ENCODE measurements at regions not wholly inside any gene's neighbourhood (a gene's known extent, or its start where the extent isn't known, plus 50 kb on each side); places are given as distances from the start of the nearest gene placed in this dataset.
"Not testable (repeated sequence)": the region's sequence is repeated elsewhere in the genome, so short reads cannot be mapped to it uniquely, and the experiment has no call there.

- DNase-seq (ENCODE audit: low read depth in 1 of 2, low spot score in 1 of 2), result no peak
- in situ Hi-C loops (cut with HindIII; ENCODE audit: low pct_unique_long_range_greater_than_20kb, low sequenced_read_pairs), result no loop called here
- TF ChIP-seq JUND (IDR thresholded peaks at IDR 0.05; ENCODE audit: low read depth), result no peak
Observed at GRCh38 chr15:29511663-29512062, 242.0 kb upstream of the NSMCE3 start.

DNA sequence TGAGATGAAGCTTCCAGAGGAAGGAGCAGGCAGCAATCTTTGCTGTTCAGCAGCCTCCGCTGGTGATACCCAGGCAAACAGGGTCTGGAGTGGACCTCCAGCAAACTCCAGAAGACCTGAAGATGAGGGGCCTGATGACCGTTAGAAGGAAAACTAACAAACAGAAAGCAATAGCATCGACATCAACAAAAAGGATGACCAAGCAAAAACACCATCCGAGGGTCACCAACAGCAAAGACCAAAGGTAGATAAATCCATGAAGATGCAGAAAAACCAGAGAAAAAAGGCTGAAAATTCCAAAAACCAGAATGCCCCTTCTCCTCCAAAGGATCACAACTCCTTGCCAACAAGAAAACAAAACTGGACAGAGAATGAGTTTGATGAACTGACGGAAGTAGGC lies 235.9 kb upstream of the NSMCE3 start:
- DNase-seq (ENCODE audit: low read depth in 1 of 2, low spot score in 1 of 2); in situ Hi-C loops (cut with HindIII; ENCODE audit: low pct_unique_long_range_greater_than_20kb, low sequenced_read_pairs): not testable (repeated sequence)

DNA sequence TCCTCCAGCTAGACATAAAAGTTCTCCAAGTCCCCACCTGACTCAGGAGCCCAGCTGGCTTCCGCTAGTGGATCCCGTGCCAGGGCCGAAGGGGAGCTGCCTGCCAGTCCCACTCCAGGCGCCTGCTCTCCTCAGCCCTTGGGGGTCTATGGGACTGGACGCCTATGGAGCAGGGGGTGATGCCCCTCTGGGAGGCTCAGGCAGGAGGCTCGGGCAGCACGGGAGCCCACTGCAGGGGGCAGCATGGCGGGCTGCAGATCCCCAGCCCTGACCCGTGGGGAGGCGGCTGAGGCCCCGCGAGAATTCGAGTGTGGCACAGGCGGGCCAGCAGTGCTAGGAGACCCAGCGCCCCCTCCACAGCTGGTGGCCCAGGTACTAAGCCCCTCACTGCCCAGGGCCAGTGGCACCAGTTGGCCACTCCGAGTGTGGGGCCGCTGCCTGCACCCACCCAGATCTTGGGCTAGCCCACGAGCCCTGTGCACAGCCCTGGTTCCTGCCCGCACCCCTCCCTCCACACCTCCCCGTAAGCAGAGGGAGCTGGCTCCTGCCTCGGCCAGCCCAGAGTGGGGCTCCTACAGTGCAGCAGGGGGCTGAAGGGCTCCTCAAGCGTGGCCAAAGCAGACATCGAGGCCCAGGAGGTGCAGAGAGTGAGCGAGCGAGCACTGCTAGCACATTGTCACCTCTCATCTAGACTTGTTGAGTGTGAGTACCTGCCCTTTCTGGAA lies 221.3 kb upstream of the NSMCE3 start:
- DNase-seq (ENCODE audit: low read depth in 1 of 2, low spot score in 1 of 2), result no peak
- no peak for TF ChIP-seq JUND (IDR thresholded peaks at IDR 0.05; ENCODE audit: low read depth)
- in situ Hi-C loops (cut with HindIII; ENCODE audit: low pct_unique_long_range_greater_than_20kb, low sequenced_read_pairs), result no loop called here

- in situ Hi-C loops (cut with HindIII; ENCODE audit: low pct_unique_long_range_greater_than_20kb, low sequenced_read_pairs), result no loop called here
- TF ChIP-seq JUND (IDR thresholded peaks at IDR 0.05; ENCODE audit: low read depth), result no peak
- DNase-seq (ENCODE audit: low read depth in 1 of 2, low spot score in 1 of 2), result no peak
Observed at GRCh38 chr15:29480949-29481348, 211.3 kb upstream of the NSMCE3 start.

- no peak for DNase-seq (ENCODE audit: low read depth in 1 of 2, low spot score in 1 of 2)
- no peak for TF ChIP-seq JUND (IDR thresholded peaks at IDR 0.05; ENCODE audit: low read depth)
- in situ Hi-C loops (cut with HindIII; ENCODE audit: low pct_unique_long_range_greater_than_20kb, low sequenced_read_pairs), result no loop called here
Observed at GRCh38 chr15:29480278-29480677, 210.7 kb upstream of the NSMCE3 start.

- in situ Hi-C loops (cut with HindIII; ENCODE audit: low pct_unique_long_range_greater_than_20kb, low sequenced_read_pairs), result no loop called here
- no peak for TF ChIP-seq JUND (IDR thresholded peaks at IDR 0.05; ENCODE audit: low read depth)
- no peak for DNase-seq (ENCODE audit: low read depth in 1 of 2, low spot score in 1 of 2)
Observed at GRCh38 chr15:29477256-29477655, 207.6 kb upstream of the NSMCE3 start.

DNA sequence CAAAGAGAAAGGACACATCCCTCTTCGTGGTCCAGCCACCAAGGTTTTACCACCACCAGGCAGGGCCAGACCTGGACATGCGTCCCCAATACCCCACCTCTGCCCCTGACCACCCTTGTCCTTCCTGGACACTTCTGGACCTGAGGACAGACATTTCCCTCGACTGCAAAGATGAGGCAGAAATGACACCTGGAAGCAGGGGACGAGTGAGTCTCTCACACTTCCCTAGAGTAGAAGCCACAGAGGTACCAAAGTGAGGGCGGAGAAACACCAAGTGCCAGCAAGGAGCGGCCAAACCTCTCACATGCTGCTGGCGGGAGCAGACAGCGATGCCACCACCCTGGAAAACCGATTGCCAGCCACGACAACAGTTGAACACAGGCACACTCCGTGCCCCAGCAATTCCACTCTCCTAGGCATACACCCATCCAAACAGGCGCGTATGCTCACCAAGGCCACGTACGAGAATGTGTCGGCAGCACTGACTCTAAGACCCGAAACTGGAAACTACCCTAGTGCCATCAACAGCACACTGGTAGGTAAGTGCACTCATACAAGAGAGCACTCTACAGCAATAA lies 207.0 kb upstream of the NSMCE3 start:
- no peak for DNase-seq (ENCODE audit: low read depth in 1 of 2, low spot score in 1 of 2)
- no peak for TF ChIP-seq JUND (IDR thresholded peaks at IDR 0.05; ENCODE audit: low read depth)
- in situ Hi-C loops (cut with HindIII; ENCODE audit: low pct_unique_long_range_greater_than_20kb, low sequenced_read_pairs), result no loop called here

GRCh38 chr15:29475096-29475495 lies 205.5 kb upstream of the NSMCE3 start:
- no peak for TF ChIP-seq JUND (IDR thresholded peaks at IDR 0.05; ENCODE audit: low read depth)
- no peak for DNase-seq (ENCODE audit: low read depth in 1 of 2, low spot score in 1 of 2)
- in situ Hi-C loops (cut with HindIII; ENCODE audit: low pct_unique_long_range_greater_than_20kb, low sequenced_read_pairs), result no loop called here

DNA sequence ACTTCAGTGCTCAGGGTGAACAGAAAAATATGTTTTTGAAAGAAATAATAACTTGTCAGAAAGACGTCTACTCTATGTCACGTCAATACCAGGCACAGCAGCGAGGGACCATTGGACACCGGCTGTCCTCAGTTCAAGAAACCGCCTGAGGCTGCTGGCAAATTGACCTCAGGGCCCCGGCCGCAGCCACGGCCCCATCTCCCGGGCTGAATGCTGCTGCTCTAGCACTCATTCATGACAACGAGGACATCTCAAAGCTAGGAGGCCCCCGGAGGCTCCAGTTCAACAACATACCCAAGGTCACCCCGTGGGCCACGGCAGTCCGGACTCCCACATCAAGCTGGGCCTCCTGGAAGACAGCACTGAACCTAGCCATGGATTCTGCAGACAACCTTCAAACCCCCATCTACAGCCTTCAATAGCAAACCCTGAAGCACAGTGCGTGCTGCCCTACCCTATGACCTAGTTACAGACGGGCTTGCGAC lies 204.0 kb upstream of the NSMCE3 start:
- DNase-seq (ENCODE audit: low read depth in 1 of 2, low spot score in 1 of 2), result no peak
- TF ChIP-seq JUND (IDR thresholded peaks at IDR 0.05; ENCODE audit: low read depth), result no peak

DNA sequence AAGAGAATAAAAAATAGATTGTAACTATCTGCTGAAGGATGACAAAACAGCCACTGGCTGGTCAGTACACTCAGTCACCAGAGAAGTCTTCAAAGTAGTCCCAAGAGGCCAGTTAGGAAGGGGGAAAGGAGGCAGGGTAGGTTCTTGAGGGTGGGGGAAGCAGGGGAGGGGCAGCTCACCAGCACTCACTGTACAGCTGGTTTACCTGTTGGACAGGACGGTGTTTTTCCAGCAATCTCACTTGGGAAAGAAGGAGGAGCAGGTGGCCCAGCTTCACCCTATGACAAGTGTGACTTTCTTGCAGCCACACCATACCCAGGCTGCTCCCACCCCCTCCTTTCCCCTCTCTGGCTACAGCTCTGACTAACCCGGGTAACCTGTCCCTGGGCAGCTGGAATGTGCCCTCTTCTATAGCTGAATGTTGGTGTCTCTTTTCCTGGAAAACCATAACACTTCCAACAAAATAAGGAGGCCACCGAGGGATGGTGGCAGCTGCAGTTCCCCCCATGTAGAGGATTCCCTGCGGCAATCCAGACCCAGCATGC lies 203.4 kb upstream of the NSMCE3 start:
- in situ Hi-C loops (cut with HindIII; ENCODE audit: low pct_unique_long_range_greater_than_20kb, low sequenced_read_pairs), result no loop called here
- no peak for TF ChIP-seq JUND (IDR thresholded peaks at IDR 0.05; ENCODE audit: low read depth)
- no peak for DNase-seq (ENCODE audit: low read depth in 1 of 2, low spot score in 1 of 2)

More for the DNA sequence above, 204.0 kb upstream of the NSMCE3 start:
- in situ Hi-C loops (cut with HindIII; ENCODE audit: low pct_unique_long_range_greater_than_20kb, low sequenced_read_pairs), result no loop called here

GRCh38 chr15:29471757-29472156 lies 202.1 kb upstream of the NSMCE3 start:
- in situ Hi-C loops (cut with HindIII; ENCODE audit: low pct_unique_long_range_greater_than_20kb, low sequenced_read_pairs), result no loop called here
- TF ChIP-seq JUND (IDR thresholded peaks at IDR 0.05; ENCODE audit: low read depth), result no peak

DNA sequence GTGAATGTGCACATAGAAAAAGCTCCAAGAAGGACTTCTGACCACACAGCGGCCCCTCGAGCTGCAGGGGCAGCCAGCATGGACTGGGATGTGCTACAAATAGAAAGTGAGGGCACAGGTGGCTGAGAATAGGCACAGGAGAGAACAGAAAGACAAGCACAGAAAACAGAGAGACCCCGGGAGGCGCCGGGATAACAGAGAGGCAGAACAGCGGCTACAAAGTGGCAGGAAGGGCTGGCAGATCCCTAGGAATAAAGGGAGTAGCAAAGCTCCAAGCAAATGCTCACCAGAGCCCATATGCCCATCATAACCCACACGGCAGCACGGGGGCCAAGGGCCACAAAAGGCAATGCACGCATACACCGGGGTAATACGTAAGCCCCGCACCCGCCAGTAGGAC lies 201.7 kb upstream of the NSMCE3 start:
- TF ChIP-seq JUND (IDR thresholded peaks at IDR 0.05; ENCODE audit: low read depth), result no peak
- DNase-seq (ENCODE audit: low read depth in 1 of 2, low spot score in 1 of 2), result no peak
- in situ Hi-C loops (cut with HindIII; ENCODE audit: low pct_unique_long_range_greater_than_20kb, low sequenced_read_pairs), result no loop called here

More at GRCh38 chr15:29471757-29472156, 202.1 kb upstream of the NSMCE3 start:
- DNase-seq (ENCODE audit: low read depth in 1 of 2, low spot score in 1 of 2), result no peak

- no peak for DNase-seq (ENCODE audit: low read depth in 1 of 2, low spot score in 1 of 2)
- in situ Hi-C loops (cut with HindIII; ENCODE audit: low pct_unique_long_range_greater_than_20kb, low sequenced_read_pairs), result no loop called here
- no peak for TF ChIP-seq JUND (IDR thresholded peaks at IDR 0.05; ENCODE audit: low read depth)
Observed at GRCh38 chr15:29470794-29471193, 201.2 kb upstream of the NSMCE3 start.
